T-helper 9 cell (primary cell): ENCODE measurements at regions not wholly inside any gene's neighbourhood (a gene's known extent, or its start where the extent isn't known, plus 50 kb on each side); places are given as distances from the start of the nearest gene placed in this dataset.

Source experiments
- DNase-seq: peaks from one replicate; pipeline ENCODE4 v3.0.0-alpha.2; 2020

GRCh38 chr5:110323357-110323756, 403.1 kb downstream of the TMEM232 start:
- no peak for DNase-seq

GRCh38 chr5:110323832-110324231, 402.6 kb downstream of the TMEM232 start:
- no peak for DNase-seq

- DNase-seq = no peak
These were observed 401.6 kb downstream of the TMEM232 start for GRCh38 chr5:110324876-110325275.

- DNase-seq = no peak
These were observed 396.4 kb downstream of the TMEM232 start for GRCh38 chr5:110329955-110330525.

- DNase-seq = no peak
These were observed 393.1 kb downstream of the TMEM232 start for GRCh38 chr5:110333384-110333783.

DNA sequence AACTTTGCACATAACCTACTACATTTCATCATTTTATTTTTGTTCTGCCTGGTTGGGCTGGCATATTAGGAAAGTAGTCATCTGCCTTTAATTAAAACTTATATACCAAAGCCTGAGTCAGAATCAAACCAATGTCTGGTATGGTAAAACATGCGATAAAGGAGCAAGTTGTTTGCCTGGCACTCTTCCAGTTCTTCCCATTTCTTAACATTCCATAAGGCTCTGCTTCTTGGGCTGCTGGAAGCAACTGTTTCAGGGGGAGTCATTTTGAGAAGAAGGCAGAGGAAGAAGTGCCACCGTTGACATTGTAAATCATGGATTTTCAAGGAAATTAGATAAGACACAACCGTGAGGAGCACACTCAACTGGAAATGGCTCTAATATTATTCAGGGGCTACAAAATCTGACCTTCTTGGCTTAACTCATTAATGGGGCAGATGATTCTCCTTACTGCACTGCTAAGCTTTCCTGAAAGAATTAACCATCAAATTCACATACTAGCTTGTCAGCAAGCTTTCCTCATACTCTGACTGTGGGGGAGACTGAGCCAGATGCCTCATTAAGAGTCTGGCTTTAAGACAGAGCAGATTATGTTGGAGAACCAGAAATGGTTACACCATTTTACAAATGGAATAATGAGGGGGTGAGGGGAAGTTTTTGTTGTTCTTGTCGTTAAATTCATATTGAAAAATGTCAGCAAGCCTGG, 391.0 kb downstream of the TMEM232 start:
- DNase-seq = no peak

DNA sequence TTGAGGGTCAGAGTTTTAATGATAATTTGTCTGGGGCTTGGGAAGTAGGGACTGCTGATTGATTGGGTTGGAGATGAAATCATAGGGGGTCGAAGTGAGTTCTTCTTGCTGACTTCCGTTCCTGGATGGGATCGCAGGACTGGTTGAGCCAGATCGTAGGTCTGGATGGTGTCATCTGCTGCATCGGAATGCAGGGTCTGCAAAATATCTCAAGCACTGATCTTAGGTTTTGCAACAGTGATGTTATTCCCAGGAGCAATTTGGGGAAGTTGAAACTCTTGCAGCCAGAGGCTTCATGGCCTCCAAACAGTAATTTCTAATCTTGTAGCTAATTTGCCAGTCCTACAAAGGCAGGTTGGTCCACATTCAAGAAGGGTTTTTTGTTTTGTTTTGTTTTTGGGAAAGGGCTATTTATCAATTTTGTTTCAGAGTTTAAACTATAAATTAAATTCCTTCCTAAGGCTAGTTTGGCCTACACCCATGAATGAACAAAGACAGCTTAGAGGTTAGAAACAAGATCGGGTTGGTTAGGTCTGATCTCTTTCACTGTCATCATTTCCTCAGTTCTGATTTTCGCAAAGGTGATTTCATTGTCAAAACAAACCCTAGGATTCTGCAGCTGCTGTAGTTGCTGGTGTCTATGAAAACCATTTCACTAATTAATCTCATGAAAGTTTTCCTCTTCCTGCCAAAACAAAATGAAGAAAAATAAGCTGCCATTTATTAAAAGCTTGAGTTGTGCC, 388.0 kb downstream of the TMEM232 start:
- DNase-seq = no peak

DNA sequence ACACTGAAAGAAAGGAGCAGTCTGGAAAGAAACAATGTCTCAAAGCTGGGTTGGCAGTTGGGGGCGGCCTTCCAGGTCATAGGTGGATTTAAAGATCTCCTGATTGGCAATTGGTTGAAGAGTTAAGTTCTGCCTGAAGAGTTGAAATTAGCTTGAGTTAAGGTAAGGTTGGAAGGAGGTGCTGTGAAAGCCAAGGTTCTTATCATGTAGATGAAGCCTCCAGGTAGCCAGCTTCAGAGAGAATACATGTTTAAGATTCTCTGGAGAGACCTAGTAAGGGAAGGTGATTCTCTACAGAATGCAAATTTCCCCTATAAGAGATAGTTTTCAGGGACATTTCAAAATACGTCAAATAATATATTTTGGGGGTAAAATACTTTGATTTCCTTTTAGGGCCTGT, 387.1 kb downstream of the TMEM232 start:
- no peak for DNase-seq

- DNase-seq = no peak
These were observed 384.6 kb downstream of the TMEM232 start for GRCh38 chr5:110341836-110342235.

GRCh38 chr5:110342683-110343082, 383.8 kb downstream of the TMEM232 start:
- DNase-seq = no peak

- DNase-seq = no peak
These were observed 382.9 kb downstream of the TMEM232 start for GRCh38 chr5:110343616-110344015.

GRCh38 chr5:110345623-110346022, 380.8 kb downstream of the TMEM232 start:
- DNase-seq = no peak

GRCh38 chr5:110346893-110347358, 379.5 kb downstream of the TMEM232 start:
- no peak for DNase-seq

DNA sequence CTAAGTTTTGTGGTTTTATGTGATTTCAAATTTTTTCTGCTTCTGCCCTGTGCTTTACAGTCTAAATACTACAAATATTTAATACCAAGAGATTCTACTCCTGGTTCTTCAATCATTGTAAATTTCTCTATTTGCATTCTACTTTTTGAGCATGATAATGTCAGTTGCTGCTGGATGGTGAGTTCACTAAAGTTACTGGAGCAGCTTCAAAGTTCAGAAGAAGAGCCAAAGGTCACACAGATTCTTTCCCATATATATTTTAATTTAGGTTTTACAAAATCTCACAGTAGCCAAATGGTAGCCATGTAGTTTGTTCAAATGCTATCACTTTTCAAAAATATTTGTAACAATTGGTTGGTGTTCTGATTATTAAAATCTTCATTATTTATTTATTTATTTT, 378.7 kb downstream of the TMEM232 start:
- no peak for DNase-seq

GRCh38 chr5:110351430-110351829, 375.0 kb downstream of the TMEM232 start:
- no peak for DNase-seq

GRCh38 chr5:110354311-110354710, 372.2 kb downstream of the TMEM232 start:
- no peak for DNase-seq

DNA sequence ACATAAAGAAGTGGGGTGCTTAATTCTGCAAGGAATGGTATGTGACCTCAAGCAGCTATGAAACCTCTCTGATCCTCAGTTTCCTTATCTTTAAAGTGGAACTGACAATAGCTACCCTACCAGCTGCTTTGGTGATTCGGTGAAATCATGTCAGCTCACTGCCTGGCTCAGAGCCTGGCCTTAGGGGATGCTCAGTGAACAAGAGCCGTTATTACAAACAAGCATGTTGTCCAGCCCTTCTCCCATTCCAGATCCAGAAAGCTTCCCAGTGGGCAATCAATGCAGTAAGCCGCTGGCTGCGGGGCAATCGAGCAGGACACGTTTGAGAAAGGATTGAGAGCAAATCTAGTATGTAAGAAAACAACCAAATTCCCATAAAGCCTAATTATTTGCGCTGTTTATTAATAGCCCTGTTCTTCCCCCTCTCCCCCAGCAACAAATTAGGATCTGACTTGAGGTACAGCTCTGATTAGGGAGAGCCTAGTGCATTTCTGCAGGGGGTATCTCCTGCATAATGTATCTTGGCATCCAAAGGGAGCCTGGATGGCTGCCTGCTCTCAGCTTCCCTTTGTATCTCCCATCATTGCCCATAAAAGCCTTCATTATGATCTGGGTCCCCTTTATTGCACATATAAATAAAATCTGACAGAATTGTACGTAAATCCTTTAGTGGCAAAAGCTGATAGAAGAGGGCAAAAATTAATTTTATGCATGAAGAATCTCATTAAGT, 371.4 kb downstream of the TMEM232 start:
- no peak for DNase-seq

- DNase-seq = no peak
These were observed 369.8 kb downstream of the TMEM232 start for GRCh38 chr5:110356677-110357076.

GRCh38 chr5:110359221-110359620, 367.2 kb downstream of the TMEM232 start:
- no peak for DNase-seq

DNA sequence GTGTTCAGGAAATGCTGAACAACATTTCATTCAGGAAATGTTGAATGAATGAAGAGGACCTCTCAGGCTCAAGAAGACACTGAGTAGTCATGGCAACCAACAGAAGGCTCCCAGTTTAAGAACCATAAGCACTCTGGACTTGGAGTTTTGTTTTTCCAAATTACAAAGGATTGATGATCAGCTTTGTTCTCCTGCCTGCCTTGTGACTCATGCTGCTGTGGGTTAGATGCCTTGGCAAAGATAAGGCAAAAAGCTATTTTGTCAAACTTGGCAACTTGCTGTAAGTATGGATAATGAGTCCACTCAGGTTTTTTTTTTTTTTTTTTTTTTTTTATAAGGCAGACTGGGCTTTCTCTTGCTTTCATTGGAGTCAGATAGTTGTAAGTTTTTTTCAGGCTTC, 365.0 kb downstream of the TMEM232 start:
- DNase-seq = no peak

DNA sequence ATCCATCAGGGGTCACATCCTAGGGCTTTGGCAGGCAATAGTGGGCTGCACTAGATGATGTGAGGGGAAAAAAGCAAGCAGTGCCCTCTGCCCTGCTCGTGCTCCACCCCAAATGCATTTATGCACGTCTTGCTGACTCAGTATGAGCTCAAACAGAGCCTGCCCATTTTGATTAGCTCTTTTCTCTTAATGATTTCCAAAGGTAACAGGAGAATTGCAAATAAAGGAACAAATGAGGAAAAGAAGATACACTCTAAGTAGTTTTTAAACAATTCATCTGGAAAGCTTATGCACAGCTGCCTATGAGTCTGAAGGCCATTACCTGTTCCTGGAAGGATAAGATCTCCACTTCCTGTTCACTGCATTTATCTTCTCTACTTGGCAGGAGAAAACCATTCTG, 364.2 kb downstream of the TMEM232 start:
- DNase-seq = no peak

DNA sequence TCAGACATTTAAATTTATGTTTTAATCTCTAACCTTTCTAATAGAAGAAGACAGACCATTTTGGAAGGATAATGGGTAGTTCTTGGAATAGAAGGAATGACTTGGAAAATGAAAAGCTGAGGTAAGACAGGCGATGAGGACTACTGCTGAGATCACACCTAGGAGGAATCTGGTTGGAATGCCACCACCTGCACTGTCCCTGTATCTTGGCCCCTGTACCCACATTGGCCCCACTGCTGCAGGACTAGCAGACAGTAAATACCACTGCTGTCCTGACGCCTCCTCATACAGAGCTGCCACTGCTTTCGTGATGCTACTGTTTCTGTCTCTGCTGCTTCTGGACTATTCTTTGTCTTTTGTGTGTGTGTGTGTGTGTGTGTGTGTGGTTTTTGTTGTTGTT, 359.8 kb downstream of the TMEM232 start:
- no peak for DNase-seq
